ENCODE measurements at regions not wholly inside any gene's neighbourhood (a gene's known extent, or its start where the extent isn't known, plus 50 kb on each side); places are given as distances from the start of the nearest gene placed in this dataset.

DNA sequence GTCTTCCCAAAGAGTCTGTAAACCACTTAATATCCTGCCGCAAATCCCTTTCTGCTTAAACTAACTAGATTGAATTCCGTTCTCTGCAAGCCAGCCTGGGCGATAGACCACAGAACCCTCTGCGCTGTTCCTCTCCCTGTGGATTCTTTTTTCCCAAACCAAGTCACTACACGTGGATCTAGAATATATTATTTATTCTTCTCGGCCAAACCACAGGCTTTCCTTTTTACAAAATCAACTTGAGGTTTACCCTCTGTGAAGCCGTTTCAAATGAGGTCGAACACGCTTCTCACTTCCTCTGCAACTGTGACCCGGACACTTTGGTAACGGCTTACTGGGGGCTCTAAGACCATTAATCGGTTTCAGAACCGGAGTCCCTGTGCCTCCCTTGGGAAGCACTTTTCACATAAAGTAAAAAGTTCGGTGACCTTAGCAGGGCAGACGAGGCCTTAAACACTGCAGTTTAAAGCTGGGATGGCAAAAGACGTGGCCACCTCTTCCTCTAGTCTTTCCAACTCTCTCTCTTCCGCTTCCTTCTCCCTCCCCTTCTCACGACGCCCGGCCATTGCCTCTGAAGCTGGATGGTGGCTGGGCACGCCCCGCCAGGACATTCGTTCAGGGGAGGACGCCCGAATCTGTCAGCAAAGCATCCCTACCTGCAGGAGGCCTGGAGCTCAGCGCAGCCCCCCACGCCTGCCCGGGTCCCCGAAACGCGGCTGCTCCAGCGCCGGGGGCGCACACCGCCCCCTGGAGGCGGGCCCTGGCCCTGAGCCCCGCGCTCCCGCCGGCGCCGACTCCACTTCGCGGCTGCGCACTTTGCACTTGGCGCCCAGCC is 55.0 kb upstream of the FOXC1 start:
- peak overlapping the region; percentile 55 for H3K27ac ChIP-seq
- TF ChIP-seq, protein P1, sequence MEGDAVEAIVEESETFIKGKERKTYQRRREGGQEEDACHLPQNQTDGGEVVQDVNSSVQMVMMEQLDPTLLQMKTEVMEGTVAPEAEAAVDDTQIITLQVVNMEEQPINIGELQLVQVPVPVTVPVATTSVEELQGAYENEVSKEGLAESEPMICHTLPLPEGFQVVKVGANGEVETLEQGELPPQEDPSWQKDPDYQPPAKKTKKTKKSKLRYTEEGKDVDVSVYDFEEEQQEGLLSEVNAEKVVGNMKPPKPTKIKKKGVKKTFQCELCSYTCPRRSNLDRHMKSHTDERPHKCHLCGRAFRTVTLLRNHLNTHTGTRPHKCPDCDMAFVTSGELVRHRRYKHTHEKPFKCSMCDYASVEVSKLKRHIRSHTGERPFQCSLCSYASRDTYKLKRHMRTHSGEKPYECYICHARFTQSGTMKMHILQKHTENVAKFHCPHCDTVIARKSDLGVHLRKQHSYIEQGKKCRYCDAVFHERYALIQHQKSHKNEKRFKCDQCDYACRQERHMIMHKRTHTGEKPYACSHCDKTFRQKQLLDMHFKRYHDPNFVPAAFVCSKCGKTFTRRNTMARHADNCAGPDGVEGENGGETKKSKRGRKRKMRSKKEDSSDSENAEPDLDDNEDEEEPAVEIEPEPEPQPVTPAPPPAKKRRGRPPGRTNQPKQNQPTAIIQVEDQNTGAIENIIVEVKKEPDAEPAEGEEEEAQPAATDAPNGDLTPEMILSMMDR (conservative IDR thresholded peaks at IDR 0.05; ENCODE audit: low read depth): peak; percentile 88
- ChIA-PET POLR2A (ENCODE audit: low non-redundant PET) (interaction anchor here (0.5 kb wide), 1 partner anchor 1433 kb away, joined by 3 read pairs; no protein-coding TSS in a partner anchor), CTCF (interaction anchor here (0.6 to 1.5 kb wide), 7 partner anchors 8 to 97 kb away, joined by 3 to 12 read pairs (median 4); no protein-coding TSS in a partner anchor)
- DNase-seq (ENCODE audit: low spot score): peak; percentile 85

DNA sequence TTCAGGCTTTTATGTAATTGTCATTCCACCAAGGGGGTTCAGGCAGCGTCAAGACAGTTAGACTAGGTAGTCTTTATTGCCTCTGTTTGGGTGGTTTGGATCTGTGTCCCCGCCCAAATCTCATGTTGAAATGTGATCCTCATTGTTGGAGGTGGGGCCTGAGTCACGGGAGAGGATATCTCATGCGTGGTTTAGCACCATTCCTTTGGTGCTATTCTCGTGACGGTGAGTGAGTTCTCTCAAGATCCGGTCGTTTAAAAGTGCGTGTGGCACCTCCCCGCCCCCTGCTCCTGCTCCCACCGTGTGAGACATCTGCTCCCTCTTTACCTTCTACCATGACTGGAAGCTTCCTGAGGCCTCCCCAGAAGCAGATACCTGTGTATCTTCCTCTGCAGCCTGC is 51.3 kb upstream of the FOXC1 start:
- no peak for DNase-seq (ENCODE audit: low spot score)
- TF ChIP-seq, protein P1 (conservative IDR thresholded peaks at IDR 0.05; ENCODE audit: low read depth): no peak
- CTCF ChIA-PET: no interaction called here
- POLR2A ChIA-PET (ENCODE audit: low non-redundant PET): no interaction called here
- H3K27ac ChIP-seq: no peak overlapping the region
